ENCODE measurements at regions not wholly inside any gene's neighbourhood (a gene's known extent, or its start where the extent isn't known, plus 50 kb on each side); places are given as distances from the start of the nearest gene placed in this dataset.

- TF ChIP-seq CTCF (IDR thresholded peaks at IDR 0.05; ENCODE audit: low read depth, low read length, poor library complexity, severe bottlenecking) (no peak), EZH2phosphoT487 (IDR thresholded peaks at IDR 0.05; ENCODE audit: borderline replicate concordance, low read length) (no peak)
These were observed 126.6 kb downstream of the LRATD1 start for GRCh38 chr2:14759082-14759481.

Data from DOHH2 (cell line).